DND-41 (cell line): ENCODE measurements at regions not wholly inside any gene's neighbourhood (a gene's known extent, or its start where the extent isn't known, plus 50 kb on each side); places are given as distances from the start of the nearest gene placed in this dataset.

Source experiments
- EZH2 ChIP-seq: IDR thresholded peaks from 3 replicates; pipeline ENCODE4 v1.6.1; 2012; ENCODE audit warnings: borderline replicate concordance, low read depth, mild to moderate bottlenecking, moderate library complexity, low read length, inconsistent platforms; ENCODE audit not compliant: severe bottlenecking
- TF ChIP-seq, protein P1 (sequence below): IDR thresholded peaks from 2 replicates; pipeline ENCODE4 v1.5.1; 2012; ENCODE audit warnings: borderline replicate concordance, low read length, moderate library complexity, mild to moderate bottlenecking; ENCODE audit not compliant: poor library complexity, severe bottlenecking; ENCODE audit errors: extremely low read depth

DNA sequence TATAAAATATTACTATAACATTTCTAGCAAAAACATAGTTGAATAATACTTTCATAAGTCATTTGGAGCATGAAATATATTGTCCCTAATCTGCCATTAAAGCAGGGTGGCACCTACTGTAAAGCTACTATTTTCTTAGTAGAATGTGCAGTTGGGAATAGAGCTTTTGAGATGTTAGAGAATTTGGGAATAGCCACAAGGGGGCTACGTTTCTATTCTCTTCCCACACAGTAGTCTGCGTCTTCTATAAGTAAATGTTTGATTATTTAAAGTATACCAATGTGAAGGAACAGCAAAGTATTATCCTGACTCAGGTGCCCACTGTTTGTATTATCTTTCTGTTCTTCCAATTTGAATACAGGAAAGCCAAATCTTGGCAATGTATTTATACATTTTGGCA, 323.2 kb upstream of the GIMD1 start:
- TF ChIP-seq, protein P1, sequence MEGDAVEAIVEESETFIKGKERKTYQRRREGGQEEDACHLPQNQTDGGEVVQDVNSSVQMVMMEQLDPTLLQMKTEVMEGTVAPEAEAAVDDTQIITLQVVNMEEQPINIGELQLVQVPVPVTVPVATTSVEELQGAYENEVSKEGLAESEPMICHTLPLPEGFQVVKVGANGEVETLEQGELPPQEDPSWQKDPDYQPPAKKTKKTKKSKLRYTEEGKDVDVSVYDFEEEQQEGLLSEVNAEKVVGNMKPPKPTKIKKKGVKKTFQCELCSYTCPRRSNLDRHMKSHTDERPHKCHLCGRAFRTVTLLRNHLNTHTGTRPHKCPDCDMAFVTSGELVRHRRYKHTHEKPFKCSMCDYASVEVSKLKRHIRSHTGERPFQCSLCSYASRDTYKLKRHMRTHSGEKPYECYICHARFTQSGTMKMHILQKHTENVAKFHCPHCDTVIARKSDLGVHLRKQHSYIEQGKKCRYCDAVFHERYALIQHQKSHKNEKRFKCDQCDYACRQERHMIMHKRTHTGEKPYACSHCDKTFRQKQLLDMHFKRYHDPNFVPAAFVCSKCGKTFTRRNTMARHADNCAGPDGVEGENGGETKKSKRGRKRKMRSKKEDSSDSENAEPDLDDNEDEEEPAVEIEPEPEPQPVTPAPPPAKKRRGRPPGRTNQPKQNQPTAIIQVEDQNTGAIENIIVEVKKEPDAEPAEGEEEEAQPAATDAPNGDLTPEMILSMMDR: peak; percentile 32
- no peak for TF ChIP-seq EZH2
